HL-60 (cell line): ENCODE measurements at regions not wholly inside any gene's neighbourhood (a gene's known extent, or its start where the extent isn't known, plus 50 kb on each side); places are given as distances from the start of the nearest gene placed in this dataset.

Experiments used
- CTCF ChIP-seq: IDR thresholded peaks from one replicate; pipeline ENCODE4 v1.5.1; 2011; ENCODE audit warnings: low read length, control low read depth, inconsistent platforms; ENCODE audit not compliant: insufficient read depth
- POLR2AphosphoS5 ChIP-seq: IDR thresholded peaks from 2 replicates; pipeline ENCODE4 v1.6.1; 2012; ENCODE audit warnings: low read depth

DNA sequence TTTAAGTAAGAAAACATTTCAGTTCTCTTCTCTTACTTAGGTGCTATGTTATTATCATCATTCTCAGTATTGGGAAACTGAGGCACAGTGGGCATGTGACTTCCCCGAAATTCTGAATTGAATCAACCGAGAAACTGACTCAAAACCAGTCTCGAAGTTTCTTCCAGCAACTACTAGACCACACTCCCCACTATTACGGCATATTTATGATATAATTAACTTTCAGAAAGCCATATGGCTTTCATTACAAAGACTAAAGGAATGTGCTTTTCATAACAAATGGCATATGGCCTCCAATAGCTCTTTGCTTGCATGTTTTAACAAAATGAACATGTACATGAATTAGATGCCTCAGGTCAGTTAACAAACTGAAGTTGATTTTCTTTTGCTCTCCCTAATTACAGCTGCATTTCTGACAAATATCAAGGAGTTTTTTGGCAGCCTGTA is 182.9 kb upstream of the SLC38A2 start:
- TF ChIP-seq POLR2AphosphoS5 (no peak), CTCF (no peak)
